ENCODE measurements at regions not wholly inside any gene's neighbourhood (a gene's known extent, or its start where the extent isn't known, plus 50 kb on each side); places are given as distances from the start of the nearest gene placed in this dataset.
A peak's percentile ranks its signal among the peaks of the same experiment; 100 is the strongest.

- no peaks in the 10 kb centered on the region for H3K9me1 ChIP-seq (ENCODE audit: insufficient read depth, low read length)
- no peak overlapping the region for H3K4me2 ChIP-seq (ENCODE audit: low read depth, low read length)
- H2BK20ac ChIP-seq (ENCODE audit: low read depth, low read length) = no peak overlapping the region
- no peak overlapping the region for H3K18ac ChIP-seq (ENCODE audit: low read depth, low read length)
- no peak overlapping the region for H3K14ac ChIP-seq (replicated peaks; ENCODE audit: low read depth, low read length)
- dilution Hi-C loops (cut with HindIII; ENCODE audit: low sequenced_read_pairs, unreplicated experiment) = no loop called here
- no peaks in the 10 kb centered on the region for H3K27me3 ChIP-seq (ENCODE audit: control insufficient read depth, insufficient read depth, low read length)
- peak; percentile 16 for DNase-seq
- no peak overlapping the region for H2BK5ac ChIP-seq (ENCODE audit: low read depth, low read length, poor library complexity, severe bottlenecking)
- no peak overlapping the region for H2AK5ac ChIP-seq (ENCODE audit: low read depth, low read length)
- no peak overlapping the region for H2BK15ac ChIP-seq (ENCODE audit: low read depth, low read length)
- H3K23ac ChIP-seq (ENCODE audit: low read depth, low read length) = no peak overlapping the region
- H4K8ac ChIP-seq (ENCODE audit: low read depth in 2 of 2, low read length in 2 of 2) = no peak overlapping the region
- H3K4me3 ChIP-seq (ENCODE audit: insufficient read depth, low read depth, low read length) = no peak overlapping the region
- H3K9me3 ChIP-seq (ENCODE audit: control insufficient read depth, insufficient read depth, low read length) = peaks cover 2% of the 10 kb centered on the region; the same call in 1 of the 2 replicates
- H3K4me1 ChIP-seq (ENCODE audit: control insufficient read depth, insufficient read depth, low read length) = no peaks in the 10 kb centered on the region
- no peaks in the 10 kb centered on the region for H4K20me1 ChIP-seq (ENCODE audit: insufficient read depth, low read length)
- ChIA-PET POLR2A (ENCODE audit: unreplicated experiment) (no interaction called here), CTCF (no interaction called here)
- no peak overlapping the region for H3K56ac ChIP-seq (ENCODE audit: extremely low read depth, insufficient read depth, low read length)
- H4K91ac ChIP-seq (ENCODE audit: insufficient read depth, low read depth, low read length) = no peak overlapping the region
- no peak overlapping the region for H2AFZ ChIP-seq (replicated peaks; ENCODE audit: low read length, poor library complexity)
- no peak overlapping the region for H2AK9ac ChIP-seq (replicated peaks; ENCODE audit: low read depth, low read length, poor library complexity)
- no peak overlapping the region for H3K4ac ChIP-seq (ENCODE audit: low read depth, low read length)
- no peaks in the 10 kb centered on the region for H3K36me3 ChIP-seq (ENCODE audit: control insufficient read depth, insufficient read depth, low read length)
- intact Hi-C loops (cut with micrococcal nuclease) = no loop called here
- H3K27ac ChIP-seq (ENCODE audit: insufficient read depth, low read length) = no peak overlapping the region
- no peak overlapping the region for H2BK120ac ChIP-seq (ENCODE audit: low read depth, low read length)
- in situ Hi-C loops (cut with MboI; ENCODE audit: low sequenced_read_pairs) = no loop called here
- no CpG with 5 or more reads among the region's 2 CpGs for WGBS, 2 experiments (ENCODE audit: extremely low coverage in 2 of 2, insufficient read length in 1 of 2)
- no peak overlapping the region for H3K9ac ChIP-seq (ENCODE audit: low read depth, low read length)
- BruUV-seq (replicated peaks) = no TSS peak
- no peaks in the 10 kb centered on the region for H3K79me1 ChIP-seq (ENCODE audit: low read depth in 1 of 2, low read length in 2 of 2)
- no peak overlapping the region for H4K5ac ChIP-seq (ENCODE audit: low read depth, low read length)
- no peak for ATAC-seq (ENCODE audit: low read depth)
- no peak for TF ChIP-seq CEBPB (IDR thresholded peaks at IDR 0.05; ENCODE audit: low read depth, low read length)
- no peak for TF ChIP-seq MXI1 (IDR thresholded peaks at IDR 0.05; ENCODE audit: borderline replicate concordance, low read depth, low read length)
- no peak for TF ChIP-seq POLR2A (IDR thresholded peaks at IDR 0.05; ENCODE audit: low read depth, low read length)
- no peak for TF ChIP-seq RAD21 (IDR thresholded peaks at IDR 0.05; ENCODE audit: low read length)
- TF ChIP-seq NFE2L2 (IDR thresholded peaks at IDR 0.05; ENCODE audit: low read depth, low read length) = no peak
- no peak for TF ChIP-seq SMC3 (IDR thresholded peaks at IDR 0.05; ENCODE audit: low read depth, low read length)
Observed at GRCh38 chr5:90221951-90222350, 187.6 kb downstream of the CETN3 start.
